ENCODE measurements at regions not wholly inside any gene's neighbourhood (a gene's known extent, or its start where the extent isn't known, plus 50 kb on each side); places are given as distances from the start of the nearest gene placed in this dataset.

GRCh38 chr6:143621876-143622605, 55.7 kb upstream of the PHACTR2 start:
- H3K9ac ChIP-seq, result peak overlapping the region; percentile 27
- H3K9me3 ChIP-seq (ENCODE audit: low read depth), result no peaks in the 10 kb centered on the region
- WGBS, 2 experiments (ENCODE audit: low coverage in 1 of 2, low lambda C conversion rate in 2 of 2, missing lambda C conversion rate in 2 of 2), result 36 to 38% methylated on average over 7 of the region's 7 CpGs
- no peaks in the 10 kb centered on the region for H3K79me2 ChIP-seq (ENCODE audit: insufficient read depth)
- H3K4me1 ChIP-seq (ENCODE audit: insufficient read depth), result peaks cover 18% of the 10 kb centered on the region
- no peaks in the 10 kb centered on the region for H4K20me1 ChIP-seq (ENCODE audit: insufficient read depth)
- peak; percentile 50 for DNase-seq
- no peaks in the 10 kb centered on the region for H3K27me3 ChIP-seq (replicated peaks; ENCODE audit: insufficient read depth)
- H3K36me3 ChIP-seq (ENCODE audit: low read depth), result no peaks in the 10 kb centered on the region
- H3K27ac ChIP-seq, result peak overlapping the region; percentile 30
- H3F3A ChIP-seq (ENCODE audit: insufficient read depth), result peaks cover 10% of the 10 kb centered on the region
- peak overlapping the region; percentile 8; the same call in 1 of the 2 replicates for H3K4me3 ChIP-seq
- TF ChIP-seq EZH2 (IDR thresholded peaks at IDR 0.05; ENCODE audit: insufficient read depth, poor library complexity, severe bottlenecking), result no peak
- no peak for TF ChIP-seq EZH2phosphoT487 (IDR thresholded peaks at IDR 0.05; ENCODE audit: insufficient read depth, low read depth)
- peak overlapping the region; percentile 55 for H3K4me2 ChIP-seq (ENCODE audit: unreplicated experiment)
- in situ Hi-C loops (cut with MboI), result no loop called here
- H3K9me2 ChIP-seq (ENCODE audit: insufficient read depth), result no peaks in the 10 kb centered on the region; the same call in 1 of the 2 replicates
- peak overlapping the region; percentile 87 for H2AFZ ChIP-seq

- H3K27ac ChIP-seq, result peak overlapping the region; percentile 30; the same call in 1 of the 2 replicates
- H4K20me1 ChIP-seq (ENCODE audit: insufficient read depth), result no peaks in the 10 kb centered on the region
- no peaks in the 10 kb centered on the region for H3K79me2 ChIP-seq (ENCODE audit: insufficient read depth)
- 0 out of 2 replicates have a peak overlapping the region, but pooled peaks have one; percentile 8 for H3K4me3 ChIP-seq
- peak overlapping the region; percentile 27; the same call in 1 of the 2 replicates for H3K9ac ChIP-seq
- peak overlapping the region; percentile 87 for H2AFZ ChIP-seq
- H3K36me3 ChIP-seq (ENCODE audit: low read depth), result no peaks in the 10 kb centered on the region
- no peak for DNase-seq
- TF ChIP-seq EZH2phosphoT487 (IDR thresholded peaks at IDR 0.05; ENCODE audit: insufficient read depth, low read depth) (no peak), EZH2 (IDR thresholded peaks at IDR 0.05; ENCODE audit: insufficient read depth, poor library complexity, severe bottlenecking) (no peak)
- H3K4me1 ChIP-seq (ENCODE audit: insufficient read depth), result peaks cover 18% of the 10 kb centered on the region
- no peaks in the 10 kb centered on the region for H3K9me3 ChIP-seq (ENCODE audit: low read depth)
- H3K9me2 ChIP-seq (ENCODE audit: insufficient read depth), result no peaks in the 10 kb centered on the region; the same call in 1 of the 2 replicates
- no peaks in the 10 kb centered on the region for H3K27me3 ChIP-seq (replicated peaks; ENCODE audit: insufficient read depth)
- H3K4me2 ChIP-seq (ENCODE audit: unreplicated experiment), result peak overlapping the region; percentile 55
- in situ Hi-C loops (cut with MboI), result no loop called here
- WGBS, 2 experiments (ENCODE audit: low coverage in 1 of 2, low lambda C conversion rate in 2 of 2, missing lambda C conversion rate in 2 of 2), result 97 to 98% methylated on average over 8 of the region's 8 CpGs
- H3F3A ChIP-seq (ENCODE audit: insufficient read depth), result peaks cover 10% of the 10 kb centered on the region
These were observed 56.4 kb upstream of the PHACTR2 start for GRCh38 chr6:143621159-143621873.

GRCh38 chr6:143620447-143620846, 57.3 kb upstream of the PHACTR2 start:
- H4K20me1 ChIP-seq (ENCODE audit: insufficient read depth), result no peaks in the 10 kb centered on the region
- H3K9me3 ChIP-seq (ENCODE audit: low read depth), result no peaks in the 10 kb centered on the region
- WGBS, 2 experiments (ENCODE audit: low coverage in 1 of 2, low lambda C conversion rate in 2 of 2, missing lambda C conversion rate in 2 of 2), result 88% methylated on average over 3 of the region's 3 CpGs
- TF ChIP-seq EZH2phosphoT487 (IDR thresholded peaks at IDR 0.05; ENCODE audit: insufficient read depth, low read depth), result no peak
- no peak for TF ChIP-seq EZH2 (IDR thresholded peaks at IDR 0.05; ENCODE audit: insufficient read depth, poor library complexity, severe bottlenecking)
- H3K4me2 ChIP-seq (ENCODE audit: unreplicated experiment), result no peak overlapping the region
- peaks cover 10% of the 10 kb centered on the region for H3F3A ChIP-seq (ENCODE audit: insufficient read depth)
- H2AFZ ChIP-seq, result no peak overlapping the region
- no peaks in the 10 kb centered on the region for H3K79me2 ChIP-seq (ENCODE audit: insufficient read depth)
- H3K9ac ChIP-seq, result no peak overlapping the region
- H3K27ac ChIP-seq, result no peak overlapping the region
- DNase-seq, result peak; percentile 34
- H3K36me3 ChIP-seq (ENCODE audit: low read depth), result no peaks in the 10 kb centered on the region
- in situ Hi-C loops (cut with MboI), result no loop called here
- H3K27me3 ChIP-seq (replicated peaks; ENCODE audit: insufficient read depth), result no peaks in the 10 kb centered on the region
- H3K9me2 ChIP-seq (ENCODE audit: insufficient read depth), result no peaks in the 10 kb centered on the region; the same call in 1 of the 2 replicates
- no peak overlapping the region for H3K4me3 ChIP-seq
- H3K4me1 ChIP-seq (ENCODE audit: insufficient read depth), result peaks cover 18% of the 10 kb centered on the region

- TF ChIP-seq EZH2phosphoT487 (IDR thresholded peaks at IDR 0.05; ENCODE audit: insufficient read depth, low read depth), result no peak
- TF ChIP-seq EZH2 (IDR thresholded peaks at IDR 0.05; ENCODE audit: insufficient read depth, poor library complexity, severe bottlenecking), result no peak
- in situ Hi-C loops (cut with MboI), result no loop called here
- no peak for DNase-seq
- no peak overlapping the region for H2AFZ ChIP-seq
- H3K9me3 ChIP-seq (ENCODE audit: low read depth), result no peaks in the 10 kb centered on the region
- no peaks in the 10 kb centered on the region; the same call in 1 of the 2 replicates for H3K9me2 ChIP-seq (ENCODE audit: insufficient read depth)
- H4K20me1 ChIP-seq (ENCODE audit: insufficient read depth), result no peaks in the 10 kb centered on the region
- no peaks in the 10 kb centered on the region for H3K27me3 ChIP-seq (replicated peaks; ENCODE audit: insufficient read depth)
- H3F3A ChIP-seq (ENCODE audit: insufficient read depth), result peaks cover 10% of the 10 kb centered on the region
- peaks cover 18% of the 10 kb centered on the region for H3K4me1 ChIP-seq (ENCODE audit: insufficient read depth)
- no peaks in the 10 kb centered on the region for H3K36me3 ChIP-seq (ENCODE audit: low read depth)
- no peak overlapping the region for H3K4me3 ChIP-seq
- 91 to 94% methylated on average over 8 of the region's 8 CpGs for WGBS, 2 experiments (ENCODE audit: low coverage in 1 of 2, low lambda C conversion rate in 2 of 2, missing lambda C conversion rate in 2 of 2)
- H3K9ac ChIP-seq, result no peak overlapping the region
- H3K79me2 ChIP-seq (ENCODE audit: insufficient read depth), result no peaks in the 10 kb centered on the region
- H3K27ac ChIP-seq, result no peak overlapping the region
- no peak overlapping the region for H3K4me2 ChIP-seq (ENCODE audit: unreplicated experiment)
These were observed 57.9 kb upstream of the PHACTR2 start for GRCh38 chr6:143619824-143620401.
